NCI-H748 treated with DMSO at 0.1 percent for 48 hours (cell line): ENCODE measurements at regions not wholly inside any gene's neighbourhood (a gene's known extent, or its start where the extent isn't known, plus 50 kb on each side); places are given as distances from the start of the nearest gene placed in this dataset.

Experiments used
- DNase-seq: peaks from one replicate; lab custom pipeline; 2025; lab: John Stamatoyannopoulos, UW

DNA sequence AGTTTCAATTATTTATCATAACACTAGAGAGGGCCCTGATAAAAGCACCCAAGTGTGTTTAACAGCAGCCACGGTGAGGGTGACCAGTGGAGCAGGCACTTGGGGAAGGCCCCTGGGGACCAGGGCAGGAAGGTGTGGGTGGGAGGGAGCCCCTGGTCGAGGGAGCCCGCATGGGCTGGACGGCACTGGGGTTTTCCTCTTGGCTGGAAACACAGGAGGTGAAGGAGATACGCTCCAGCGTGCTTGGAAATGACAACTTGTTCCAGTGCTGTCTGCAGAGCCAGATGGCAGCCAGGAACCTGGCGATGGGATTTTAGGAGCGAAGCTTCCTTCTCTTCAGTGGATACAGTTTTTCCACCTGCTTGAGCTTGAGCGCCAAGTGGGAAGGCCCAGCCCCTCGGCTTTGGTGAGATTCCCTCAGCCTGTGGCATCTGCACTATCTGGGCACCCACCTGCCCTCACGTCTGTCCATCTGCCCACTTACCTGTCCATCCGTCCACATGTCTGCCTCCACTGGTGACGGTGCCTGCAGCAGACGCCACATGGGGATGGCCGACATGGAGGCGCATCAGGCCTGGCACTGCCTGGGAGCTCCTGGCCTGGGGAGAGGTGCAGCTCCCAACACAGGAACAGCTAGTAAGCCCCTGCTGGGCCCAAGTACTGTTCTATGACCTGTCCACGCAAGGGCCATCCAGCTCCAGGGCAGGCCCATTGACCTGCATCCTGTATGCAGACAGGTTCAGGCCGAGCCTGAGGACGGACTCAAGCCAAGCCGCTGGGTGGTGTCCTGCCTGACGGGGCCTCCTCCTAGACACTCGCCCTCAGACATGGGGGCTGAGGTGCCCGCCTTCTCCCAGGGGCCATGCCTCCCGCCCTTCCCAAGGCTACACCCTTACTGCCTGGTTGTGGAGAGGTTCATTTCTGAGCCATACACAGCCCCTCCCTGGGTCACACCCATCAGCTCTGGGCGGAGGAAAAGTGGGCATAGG lies 192.2 kb upstream of the C14orf180 start:
- DNase-seq = no peak

- DNase-seq = no peak
Observed at GRCh38 chr14:104388011-104388521, 191.5 kb upstream of the C14orf180 start.

DNA sequence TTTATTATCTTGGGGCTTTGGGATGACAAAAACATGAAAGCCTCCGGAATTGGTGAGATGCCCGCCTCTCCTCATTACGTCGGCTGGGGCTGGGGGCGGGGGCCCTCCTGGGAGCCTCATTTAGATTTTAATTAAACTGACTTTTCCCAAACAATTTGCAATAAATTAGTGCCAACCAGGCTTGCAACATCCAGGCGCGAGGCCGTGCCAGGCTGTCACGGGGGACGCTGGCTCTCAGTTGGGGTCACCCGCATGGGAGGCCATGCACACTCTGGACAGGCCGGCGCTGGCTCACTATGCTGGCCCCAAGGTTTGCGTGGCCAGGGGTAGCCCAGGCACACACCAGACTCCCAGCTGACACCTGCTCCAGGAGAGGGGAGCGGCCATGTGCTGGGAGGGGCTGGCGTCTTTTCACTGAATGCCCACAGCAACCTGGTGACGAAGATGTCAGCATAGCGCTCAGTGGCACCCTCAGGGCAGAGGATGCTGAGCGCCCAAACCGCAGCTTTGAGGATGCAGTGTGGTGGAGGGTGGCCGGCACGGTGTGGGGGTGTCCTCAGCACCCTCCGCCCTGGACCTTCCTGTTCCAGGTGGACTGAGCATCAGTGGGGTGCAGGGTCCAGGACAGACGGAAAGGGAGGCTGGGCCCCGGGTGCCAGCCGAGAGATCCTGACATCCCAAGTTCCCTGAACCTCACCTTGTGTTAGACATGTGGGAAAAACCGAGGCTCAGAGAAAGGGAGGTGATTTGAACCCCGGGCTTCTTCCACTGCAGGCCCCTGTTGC lies 190.8 kb upstream of the C14orf180 start:
- no peak for DNase-seq

GRCh38 chr14:104389326-104390220 lies 190.0 kb upstream of the C14orf180 start:
- DNase-seq = no peak

DNA sequence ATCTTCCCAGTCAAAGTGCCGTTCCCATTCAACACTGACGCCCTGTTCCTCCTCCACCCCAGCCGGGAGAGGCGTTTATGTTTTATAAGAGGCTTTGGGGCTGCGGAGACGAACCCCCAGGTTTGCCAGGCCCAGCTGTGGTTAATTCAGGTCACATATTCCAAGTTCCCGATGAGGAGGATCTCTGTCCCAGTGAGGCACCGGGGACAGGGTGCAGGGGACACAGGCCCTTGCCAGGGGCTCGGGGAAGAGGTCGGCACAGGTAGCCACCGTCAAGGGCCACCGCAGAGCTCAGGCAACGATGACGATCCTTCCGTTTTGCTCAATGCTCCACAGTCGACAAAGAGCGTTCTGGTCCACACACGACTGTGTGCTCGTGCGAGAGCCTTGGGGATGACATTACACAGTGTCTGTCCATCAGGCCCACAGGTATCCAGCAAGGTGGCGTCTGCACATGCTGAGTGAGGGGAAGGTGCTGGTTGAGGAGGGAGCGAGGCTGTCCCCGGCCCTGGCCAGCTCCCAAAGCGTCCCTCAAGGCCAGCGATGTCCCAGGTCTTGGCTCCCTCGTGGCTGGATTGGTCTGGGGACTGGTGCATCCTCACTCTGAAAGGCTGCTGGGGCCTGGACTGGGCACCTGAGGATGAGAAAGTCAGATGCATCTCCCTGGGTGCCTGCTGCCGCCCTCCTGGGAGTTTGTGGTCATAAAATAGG lies 189.2 kb upstream of the C14orf180 start:
- no peak for DNase-seq

- no peak for DNase-seq
Observed at GRCh38 chr14:104390941-104391901, 188.3 kb upstream of the C14orf180 start.

GRCh38 chr14:104392001-104392395 lies 187.6 kb upstream of the C14orf180 start:
- DNase-seq = no peak

DNA sequence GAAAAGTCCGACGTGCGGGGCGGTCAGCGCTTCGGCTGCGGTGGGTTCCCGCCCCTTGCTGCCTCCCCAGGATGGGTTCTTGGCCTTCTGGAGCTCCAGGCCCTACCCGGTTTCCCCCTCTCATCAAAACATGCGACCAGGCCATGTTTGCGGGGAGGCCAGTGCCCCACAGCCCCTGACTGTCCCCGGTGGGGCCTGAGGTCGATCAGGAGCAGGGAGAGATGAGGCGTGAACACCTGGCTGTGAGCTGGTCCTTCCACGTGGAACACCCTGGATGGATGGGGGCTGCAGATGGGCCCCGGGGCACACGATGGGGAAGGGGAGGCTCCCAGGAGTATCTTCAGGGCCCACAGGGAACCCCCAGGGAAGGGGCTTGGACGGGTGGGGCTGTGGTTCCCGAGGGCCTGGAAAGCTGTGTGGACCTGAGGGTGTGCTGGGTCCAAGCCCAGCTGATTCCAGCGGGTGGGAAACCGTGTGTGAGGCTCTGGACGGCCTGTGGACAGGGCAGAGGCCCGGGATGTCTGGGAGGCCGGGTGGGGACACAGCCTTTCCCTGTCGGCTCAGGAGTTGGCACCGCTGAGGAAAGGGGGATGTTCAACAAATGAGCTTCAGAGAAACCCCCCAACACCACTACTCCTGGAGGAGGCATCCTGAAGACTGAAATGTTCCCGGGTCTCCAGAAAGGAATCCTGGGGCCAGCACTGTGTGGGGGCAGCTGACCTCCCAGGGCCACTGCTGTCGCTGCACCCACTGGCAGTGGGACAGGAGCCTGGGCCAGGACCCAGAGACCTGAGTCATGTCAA lies 187.0 kb upstream of the C14orf180 start:
- no peak for DNase-seq

DNA sequence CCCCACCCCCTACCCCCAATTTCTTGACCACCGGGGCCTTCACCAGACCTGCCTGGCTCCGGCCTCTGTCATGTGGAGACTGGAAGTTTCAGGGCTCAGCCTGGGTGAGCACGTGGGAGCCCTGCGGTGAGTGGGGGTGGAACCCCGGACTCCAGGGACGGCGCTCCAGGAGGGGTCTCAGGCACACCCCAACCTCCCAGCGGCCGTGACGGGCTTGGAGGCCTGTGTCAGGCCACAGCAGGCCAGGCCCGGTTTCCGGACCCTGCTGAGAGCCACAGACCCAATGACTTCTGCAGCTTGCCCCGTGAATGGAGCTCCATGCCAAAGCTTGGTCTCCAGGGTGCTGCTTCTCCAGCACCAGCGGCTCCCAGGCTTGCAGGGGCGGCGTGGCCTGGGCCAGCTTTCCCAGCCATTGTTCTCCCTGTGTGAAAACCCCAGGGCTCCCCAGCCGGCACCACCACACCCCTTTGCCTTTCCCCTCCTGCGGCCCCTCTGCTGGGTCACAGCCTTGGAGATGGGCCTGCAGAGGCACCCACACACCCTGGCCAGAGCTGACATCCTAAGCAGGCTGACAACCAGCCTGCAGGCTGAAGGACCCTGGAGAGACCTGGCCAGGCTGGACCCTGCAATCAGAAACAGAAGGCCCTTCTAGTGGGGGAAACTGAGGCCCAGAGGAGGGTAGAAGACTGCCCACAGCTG lies 186.2 kb upstream of the C14orf180 start:
- DNase-seq = no peak

GRCh38 chr14:104393898-104394381 lies 185.6 kb upstream of the C14orf180 start:
- DNase-seq = no peak

DNA sequence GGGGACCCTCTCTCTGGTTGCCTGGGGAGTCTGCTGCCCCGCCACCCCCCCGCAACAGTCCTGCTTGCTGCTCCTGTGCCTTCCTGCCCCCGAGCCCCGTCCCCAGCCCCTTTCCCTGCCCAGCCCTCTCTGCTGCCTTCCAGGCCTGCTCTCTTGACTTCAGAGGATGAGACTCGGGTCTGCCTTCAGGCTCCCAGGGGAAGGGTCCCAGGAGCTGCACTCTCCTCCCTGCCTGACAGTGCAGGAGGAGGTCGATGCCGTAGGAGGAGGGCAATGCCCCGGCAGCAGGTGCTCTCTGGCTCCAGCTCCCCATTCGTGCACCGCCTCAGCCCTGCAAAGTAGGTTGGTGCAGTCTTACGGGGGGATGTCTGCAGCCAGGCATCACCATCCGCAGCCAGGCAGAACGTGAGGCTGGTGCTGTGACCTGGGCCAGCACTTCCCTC lies 185.1 kb upstream of the C14orf180 start:
- DNase-seq = no peak

- no peak for DNase-seq
Observed at GRCh38 chr14:104395276-104395675, 184.3 kb upstream of the C14orf180 start.

DNA sequence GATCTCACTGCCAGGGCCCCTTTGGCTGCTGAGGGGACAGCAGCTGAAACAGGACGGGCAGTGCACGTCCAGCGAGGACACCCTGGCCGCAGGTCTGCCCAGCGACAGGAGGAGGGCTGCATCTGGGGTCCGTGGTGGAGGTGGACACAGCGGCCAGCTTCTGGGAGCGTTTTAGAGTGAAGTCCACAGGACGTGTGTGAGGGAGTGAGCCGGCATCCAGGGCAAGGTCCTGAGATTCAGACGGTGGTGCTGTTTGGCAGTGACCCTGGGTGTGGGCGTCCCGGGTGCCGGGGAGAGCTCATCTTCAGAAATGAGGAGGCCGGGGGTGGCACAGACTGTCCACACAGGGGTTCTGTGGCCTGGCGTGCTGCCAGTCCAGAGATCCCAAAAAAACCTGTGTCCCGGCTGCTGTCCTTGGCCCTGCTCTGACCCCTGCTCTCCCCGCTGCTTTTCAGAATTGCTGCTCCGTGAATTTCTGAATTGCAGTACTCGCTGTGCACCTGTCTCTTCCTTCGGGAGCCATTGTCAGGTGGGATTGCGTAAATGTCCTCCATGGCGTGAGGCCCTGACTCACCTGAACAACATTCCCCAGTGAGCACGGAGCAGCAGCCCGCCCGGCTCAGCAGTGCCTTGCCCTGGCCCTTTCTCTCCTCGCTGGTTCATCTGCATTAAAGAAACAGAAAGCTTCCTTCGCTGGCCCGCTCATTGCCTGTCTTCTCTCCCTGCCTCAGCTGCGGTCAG lies 183.5 kb upstream of the C14orf180 start:
- DNase-seq = no peak

DNA sequence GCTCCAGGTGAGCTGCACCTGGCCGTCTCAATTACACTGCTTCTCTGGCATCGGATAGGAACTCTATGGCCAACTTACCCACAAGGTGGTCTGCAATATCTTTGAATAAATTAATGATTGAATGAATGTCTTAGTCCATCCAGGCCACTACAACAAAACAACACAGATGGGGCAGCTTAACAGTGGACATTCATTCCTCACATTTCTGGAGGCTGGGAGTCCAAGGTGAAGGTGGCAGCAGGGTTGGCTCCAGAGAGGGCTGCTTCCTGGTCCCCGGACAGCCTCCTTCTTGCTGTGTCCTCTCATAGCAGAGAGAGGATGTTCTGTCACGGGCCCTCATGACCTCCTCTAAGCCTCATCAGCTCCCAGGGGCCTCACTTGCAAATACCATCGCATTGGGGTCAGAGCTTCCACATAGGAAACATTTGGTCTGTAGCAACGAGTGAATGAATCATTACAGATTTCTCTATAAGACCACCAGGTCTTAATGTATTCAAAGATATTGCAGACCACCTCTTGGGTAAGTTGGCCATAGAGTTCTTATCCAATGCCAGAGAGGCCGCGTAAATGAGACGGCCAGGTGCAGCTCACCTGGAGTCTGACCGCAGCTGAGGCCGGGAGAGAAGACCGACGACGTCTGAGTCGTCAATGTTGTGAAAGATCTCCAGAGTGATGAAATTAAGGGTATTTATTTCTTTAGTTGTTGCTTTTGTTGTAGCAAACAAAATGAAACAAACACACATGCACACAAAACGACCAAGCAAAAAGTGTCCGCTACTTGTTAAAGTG lies 182.7 kb upstream of the C14orf180 start:
- no peak for DNase-seq

- no peak for DNase-seq
Observed at GRCh38 chr14:104397956-104398355, 181.6 kb upstream of the C14orf180 start.

- no peak for DNase-seq
Observed at GRCh38 chr14:104398656-104399055, 180.9 kb upstream of the C14orf180 start.
